Liver (tissue), 8 donors: ENCODE measurements at regions not wholly inside any gene's neighbourhood (a gene's known extent, or its start where the extent isn't known, plus 50 kb on each side); places are given as distances from the start of the nearest gene placed in this dataset.

Source experiments
- DNase-seq: peaks from one replicate; pipeline ENCODE4 v3.0.0-alpha.2; 2017; ENCODE audit warnings: low spot score
- H3K27ac ChIP-seq, 2 donors: one replicate each; pipeline ENCODE4 v1.7.0; 2013; ENCODE audit warnings: inconsistent platforms in 2 of 2, low read length in 2 of 2, control low read depth in 1 of 2, low read depth in 1 of 2, mild to moderate bottlenecking in 1 of 2
- H3K27me3 ChIP-seq, 4 donors: one replicate each; pipeline versions ENCODE4 v1.6.1 to v1.7.0; 2013; ENCODE audit warnings: low read length in 3 of 4, inconsistent platforms in 1 of 4, mild to moderate bottlenecking in 1 of 4, moderate library complexity in 1 of 4; ENCODE audit not compliant: control insufficient read depth in 4 of 4, insufficient read depth in 4 of 4
- H3K36me3 ChIP-seq, 4 donors: one replicate each; pipeline versions ENCODE4 v1.6.1 to v1.7.0; 2013; ENCODE audit warnings: low read length in 3 of 4, mild to moderate bottlenecking in 3 of 4, low read depth in 1 of 4, moderate library complexity in 1 of 4; ENCODE audit not compliant: control insufficient read depth in 4 of 4, insufficient read depth in 3 of 4
- H3K4me1 ChIP-seq, 4 donors: one replicate each; pipeline versions ENCODE4 v1.6.1 to v1.7.0; 2013; ENCODE audit warnings: low read length in 3 of 4, mild to moderate bottlenecking in 3 of 4, moderate library complexity in 1 of 4; ENCODE audit not compliant: control insufficient read depth in 4 of 4, insufficient read depth in 4 of 4
- H3K4me3 ChIP-seq, 3 donors: one replicate each; pipeline versions ENCODE4 v1.6.1 to v1.7.0; 2013; ENCODE audit warnings: low read length in 3 of 3, control low read depth in 1 of 3, low read depth in 1 of 3, mild to moderate bottlenecking in 1 of 3
- H3K9ac ChIP-seq, 2 donors: one replicate each; pipeline ENCODE4 v1.7.0; 2013; ENCODE audit warnings: low read length in 2 of 2, mild to moderate bottlenecking in 2 of 2, moderate library complexity in 2 of 2, control low read depth in 1 of 2, low read depth in 1 of 2
- H3K9me3 ChIP-seq, 4 donors: one replicate each; pipeline versions ENCODE4 v1.6.1 to v1.7.0; 2013; ENCODE audit warnings: low read length in 3 of 4; ENCODE audit not compliant: control insufficient read depth in 4 of 4
- EGR1 ChIP-seq, 2 donors: IDR thresholded peaks; 2 replicates each; pipeline ENCODE4 v1.6.1; 2016 to 2018; ENCODE audit warnings: antibody characterized with exemption in 2 of 2, low read depth in 2 of 2
- FOXA2 ChIP-seq: IDR thresholded peaks from 2 replicates; pipeline ENCODE4 v1.6.1; 2016; ENCODE audit warnings: antibody characterized with exemption
- GABPA ChIP-seq, 2 donors: IDR thresholded peaks in 1 of 2; conservative IDR thresholded peaks in 1 of 2; 2 replicates each; pipeline ENCODE4 v1.6.1; 2016; ENCODE audit warnings: antibody characterized with exemption in 2 of 2, mild to moderate bottlenecking in 1 of 2, moderate library complexity in 1 of 2
- HNF4G ChIP-seq: IDR thresholded peaks from 2 replicates; pipeline ENCODE4 v1.6.1; 2016; ENCODE audit warnings: antibody characterized with exemption
- JUND ChIP-seq, 2 donors: IDR thresholded peaks; 2 replicates each; pipeline ENCODE4 v1.6.1; 2016; ENCODE audit warnings: antibody characterized with exemption in 2 of 2
- RAD21 ChIP-seq, 2 donors: IDR thresholded peaks; 2 replicates each; pipeline ENCODE4 v1.6.1; 2016; ENCODE audit warnings: antibody characterized with exemption in 2 of 2, mild to moderate bottlenecking in 2 of 2
- RXRA ChIP-seq, 2 donors: IDR thresholded peaks; 2 replicates each; pipeline ENCODE4 v1.6.1; 2017 to 2018; ENCODE audit warnings: antibody characterized with exemption in 2 of 2, mild to moderate bottlenecking in 1 of 2
- SP1 ChIP-seq: IDR thresholded peaks from 2 replicates; pipeline ENCODE4 v1.6.1; 2018; ENCODE audit warnings: antibody characterized with exemption, mild to moderate bottlenecking
- WGBS: extraction: QIAGEN DNeasy Blood & Tissue Kit; methylation state at CpG from one replicate; pipeline ENCODE4 v1.1.7; 2013; 5-methylcytosine and 5-hydroxymethylcytosine counted together
- TF ChIP-seq, protein P1 (sequence below): fragments of 150-350 bp; IDR thresholded peaks from 2 replicates; pipeline ENCODE4 v1.5.1; 2017; ENCODE audit warnings: improper control_type of control experiment, low read depth, low read length; ENCODE audit not compliant: missing input control
- TF ChIP-seq, protein P2 (sequence below): IDR thresholded peaks from 2 replicates; pipeline ENCODE4 v1.6.1; 2016; ENCODE audit warnings: antibody characterized with exemption
- TF ChIP-seq, protein P3 (sequence below): IDR thresholded peaks from 2 replicates; pipeline ENCODE4 v1.6.1; 2016; ENCODE audit warnings: antibody characterized with exemption
- TF ChIP-seq, protein P4 (sequence below): IDR thresholded peaks from 2 replicates; pipeline ENCODE4 v1.6.1; 2016; ENCODE audit warnings: antibody characterized with exemption
- donor health status: healthy.
- donor health status: healthy.
- donor health status: healthy.
- donor health status: healthy.
- donor health status: healthy.

GRCh38 chr13:37295573-37295972, 190.1 kb upstream of the CSNK1A1L start (continued):
- TF ChIP-seq, protein P1, sequence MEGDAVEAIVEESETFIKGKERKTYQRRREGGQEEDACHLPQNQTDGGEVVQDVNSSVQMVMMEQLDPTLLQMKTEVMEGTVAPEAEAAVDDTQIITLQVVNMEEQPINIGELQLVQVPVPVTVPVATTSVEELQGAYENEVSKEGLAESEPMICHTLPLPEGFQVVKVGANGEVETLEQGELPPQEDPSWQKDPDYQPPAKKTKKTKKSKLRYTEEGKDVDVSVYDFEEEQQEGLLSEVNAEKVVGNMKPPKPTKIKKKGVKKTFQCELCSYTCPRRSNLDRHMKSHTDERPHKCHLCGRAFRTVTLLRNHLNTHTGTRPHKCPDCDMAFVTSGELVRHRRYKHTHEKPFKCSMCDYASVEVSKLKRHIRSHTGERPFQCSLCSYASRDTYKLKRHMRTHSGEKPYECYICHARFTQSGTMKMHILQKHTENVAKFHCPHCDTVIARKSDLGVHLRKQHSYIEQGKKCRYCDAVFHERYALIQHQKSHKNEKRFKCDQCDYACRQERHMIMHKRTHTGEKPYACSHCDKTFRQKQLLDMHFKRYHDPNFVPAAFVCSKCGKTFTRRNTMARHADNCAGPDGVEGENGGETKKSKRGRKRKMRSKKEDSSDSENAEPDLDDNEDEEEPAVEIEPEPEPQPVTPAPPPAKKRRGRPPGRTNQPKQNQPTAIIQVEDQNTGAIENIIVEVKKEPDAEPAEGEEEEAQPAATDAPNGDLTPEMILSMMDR = no peak
- no peak for TF ChIP-seq GABPA (IDR thresholded peaks at IDR 0.05 in 1 of 2, conservative IDR thresholded peaks at IDR 0.05 in 1 of 2)
- no peak for TF ChIP-seq RAD21 (IDR thresholded peaks at IDR 0.05)
- no peak for TF ChIP-seq FOXA2
- TF ChIP-seq EGR1 (IDR thresholded peaks at IDR 0.05; ENCODE audit: low read depth in 2 of 2) = no peak

GRCh38 chr13:37295071-37295470, 189.6 kb upstream of the CSNK1A1L start:
- Histone ChIP-seq H3K27ac (no peak overlapping the region), H3K36me3 (no peaks in the 10 kb centered on the region), H3K9ac (no peak overlapping the region), H3K27me3 (peaks cover 0 to 6% (median 2%) of the 10 kb centered on the region in 4 donors), H3K9me3 (no peaks in the 10 kb centered on the region), H3K4me3 (no peak overlapping the region), H3K4me1 (no peaks in the 10 kb centered on the region)
- TF ChIP-seq JUND (IDR thresholded peaks at IDR 0.05) (no peak), RXRA (IDR thresholded peaks at IDR 0.05) (no peak), GABPA (IDR thresholded peaks at IDR 0.05 in 1 of 2, conservative IDR thresholded peaks at IDR 0.05 in 1 of 2) (no peak), SP1 (no peak)
- TF ChIP-seq, protein P2, sequence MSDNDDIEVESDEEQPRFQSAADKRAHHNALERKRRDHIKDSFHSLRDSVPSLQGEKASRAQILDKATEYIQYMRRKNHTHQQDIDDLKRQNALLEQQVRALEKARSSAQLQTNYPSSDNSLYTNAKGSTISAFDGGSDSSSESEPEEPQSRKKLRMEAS = no peak
- DNase-seq = no peak
- 81% methylated on average over 9 of the region's 9 CpGs for WGBS

GRCh38 chr13:37294472-37294871, 189.0 kb upstream of the CSNK1A1L start:
- DNase-seq = no peak
- Histone ChIP-seq H3K4me1 (no peaks in the 10 kb centered on the region), H3K27me3 (peaks cover 0 to 6% (median 2%) of the 10 kb centered on the region in 4 donors), H3K4me3 (no peak overlapping the region), H3K9ac (no peak overlapping the region), H3K27ac (no peak overlapping the region), H3K9me3 (no peaks in the 10 kb centered on the region), H3K36me3 (no peaks in the 10 kb centered on the region)
- TF ChIP-seq FOXA2 = no peak
- TF ChIP-seq, protein P3, sequence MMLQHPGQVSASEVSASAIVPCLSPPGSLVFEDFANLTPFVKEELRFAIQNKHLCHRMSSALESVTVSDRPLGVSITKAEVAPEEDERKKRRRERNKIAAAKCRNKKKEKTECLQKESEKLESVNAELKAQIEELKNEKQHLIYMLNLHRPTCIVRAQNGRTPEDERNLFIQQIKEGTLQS = no peak
- no peak for TF ChIP-seq RXRA (IDR thresholded peaks at IDR 0.05)
- TF ChIP-seq, protein P2 = no peak
- TF ChIP-seq, protein P1 = no peak
- no peak for TF ChIP-seq GABPA (IDR thresholded peaks at IDR 0.05 in 1 of 2, conservative IDR thresholded peaks at IDR 0.05 in 1 of 2)
- TF ChIP-seq, protein P4, sequence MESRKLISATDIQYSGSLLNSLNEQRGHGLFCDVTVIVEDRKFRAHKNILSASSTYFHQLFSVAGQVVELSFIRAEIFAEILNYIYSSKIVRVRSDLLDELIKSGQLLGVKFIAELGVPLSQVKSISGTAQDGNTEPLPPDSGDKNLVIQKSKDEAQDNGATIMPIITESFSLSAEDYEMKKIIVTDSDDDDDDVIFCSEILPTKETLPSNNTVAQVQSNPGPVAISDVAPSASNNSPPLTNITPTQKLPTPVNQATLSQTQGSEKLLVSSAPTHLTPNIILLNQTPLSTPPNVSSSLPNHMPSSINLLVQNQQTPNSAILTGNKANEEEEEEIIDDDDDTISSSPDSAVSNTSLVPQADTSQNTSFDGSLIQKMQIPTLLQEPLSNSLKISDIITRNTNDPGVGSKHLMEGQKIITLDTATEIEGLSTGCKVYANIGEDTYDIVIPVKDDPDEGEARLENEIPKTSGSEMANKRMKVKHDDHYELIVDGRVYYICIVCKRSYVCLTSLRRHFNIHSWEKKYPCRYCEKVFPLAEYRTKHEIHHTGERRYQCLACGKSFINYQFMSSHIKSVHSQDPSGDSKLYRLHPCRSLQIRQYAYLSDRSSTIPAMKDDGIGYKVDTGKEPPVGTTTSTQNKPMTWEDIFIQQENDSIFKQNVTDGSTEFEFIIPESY = no peak
- no peak for TF ChIP-seq HNF4G
- 78% methylated on average over 6 of the region's 6 CpGs for WGBS
